HCT116 (cell line): ENCODE measurements at regions not wholly inside any gene's neighbourhood (a gene's known extent, or its start where the extent isn't known, plus 50 kb on each side); places are given as distances from the start of the nearest gene placed in this dataset.

ENCODE experiments used
- ATAC-seq: fragments of 200-7000 bp; cut with Tn5 transposase; 2 replicates; pipeline ENCODE4 v1.9.1; 2020; ENCODE audit warnings: mild to moderate bottlenecking, moderate library complexity
- BruUV-seq: library from RNA; stranded (reverse); fragments of 400-500 nt; replicated peaks from 2 replicates; lab custom pipeline; 2021; lab: Mats Ljungman, UMichigan
- CTCF ChIA-PET: fragments of 300-600 bp; sonication (Branson Sonifier 250); formaldehyde crosslinking; loops from one replicate; lab custom pipeline; 2021; ENCODE audit warnings: antibody characterized with exemption; lab: Charles Lee
- POLR2A ChIA-PET: fragments of 300-600, 350-600 bp; sonication (Branson Sonifier 250); formaldehyde crosslinking; loops from one replicate; lab custom pipeline; 2021; ENCODE audit warnings: antibody characterized with exemption; lab: Charles Lee
- RAD21 ChIA-PET, 2 experiments: fragments of 300-600 bp; sonication (Branson Sonifier 250); formaldehyde crosslinking; loops; one replicate each; lab custom pipeline; 2023; ENCODE audit warnings: low total read pairs in 2 of 2; ENCODE audit not compliant: uncharacterized antibody in 2 of 2, unreplicated experiment in 2 of 2, low non-redundant PET in 1 of 2; lab: Charles Lee
- DNase-seq: peaks from one replicate; pipeline ENCODE4 v3.0.0-alpha.2; 2010; ENCODE audit warnings: low read depth, low spot score
- H2AFZ ChIP-seq: fragments of 200-600 bp; shearing (Covaris generic), sonication (generic); 2 replicates; pipeline ENCODE4 v1.6.1; 2017; ENCODE audit warnings: low read depth, mixed run types, mixed read lengths, antibody characterized with exemption, low read length; ENCODE audit not compliant: poor library complexity, severe bottlenecking
- H3K27ac ChIP-seq: 2 replicates; pipeline ENCODE4 v1.5.1; 2012; ENCODE audit warnings: low read depth, low read length
- H3K27me3 ChIP-seq: fragments of 200-600 bp; sonication (generic); 2 replicates; pipeline ENCODE4 v1.6.1; 2016; ENCODE audit warnings: mixed run types, low read length, mixed read lengths; ENCODE audit not compliant: insufficient read depth
- H3K36me3 ChIP-seq, 2 experiments: fragments of 200-500 bp in 1 of 2; fragments of 200-600 bp in 1 of 2; sonication (Bioruptor generic) in 1 of 2; sonication (generic) in 1 of 2; 2 replicates each; pipeline versions ENCODE4 v1.5.1 to v1.6.1; 2014 to 2016; ENCODE audit warnings: low read length in 2 of 2, inconsistent platforms in 1 of 2, mixed read lengths in 1 of 2, mixed run types in 1 of 2; ENCODE audit not compliant: insufficient read depth in 2 of 2, control insufficient read depth in 1 of 2
- H3K4me1 ChIP-seq, 2 experiments: fragments of 200-600 bp in 1 of 2; sonication (generic) in 1 of 2; 2 replicates each; pipeline versions ENCODE4 v1.5.1 to v1.6.1; 2012 to 2017; ENCODE audit warnings: low read length in 2 of 2, inconsistent platforms in 1 of 2, mild to moderate bottlenecking in 1 of 2, mixed read lengths in 1 of 2, mixed run types in 1 of 2, moderate library complexity in 1 of 2; ENCODE audit not compliant: insufficient read depth in 2 of 2, control insufficient read depth in 1 of 2
- H3K4me2 ChIP-seq: fragments of 200-600 bp; sonication (generic); 2 replicates; pipeline ENCODE4 v1.6.1; 2017; ENCODE audit warnings: mixed run types, low read length, mixed read lengths
- H3K4me3 ChIP-seq, 2 experiments: fragments of 200-600 bp in 1 of 2; sonication (generic) in 1 of 2; replicated peaks in 1 of 2; 2 replicates each; pipeline ENCODE4 v1.5.1; 2011 to 2016; ENCODE audit warnings: low read length in 2 of 2, control low read depth in 1 of 2, low read depth in 1 of 2, mild to moderate bottlenecking in 1 of 2, mixed read lengths in 1 of 2, mixed run types in 1 of 2
- H3K79me2 ChIP-seq: fragments of 200-600 bp; sonication (generic); 2 replicates; pipeline ENCODE4 v1.6.1; 2017; ENCODE audit warnings: mild to moderate bottlenecking, mixed run types, low read length, moderate library complexity, mixed read lengths; ENCODE audit not compliant: insufficient read depth
- H3K9ac ChIP-seq: fragments of 200-600 bp; sonication (generic); 2 replicates; pipeline ENCODE4 v1.6.1; 2016; ENCODE audit warnings: low read length, mixed read lengths
- H3K9me2 ChIP-seq: fragments of 200-600 bp; sonication (generic), shearing (Covaris generic); 2 replicates; pipeline ENCODE4 v1.6.1; 2017; ENCODE audit warnings: mixed run types, mild to moderate bottlenecking, moderate library complexity; ENCODE audit not compliant: insufficient read depth
- H3K9me3 ChIP-seq, 2 experiments: fragments of 200-500 bp in 1 of 2; fragments of 200-600 bp in 1 of 2; sonication (Bioruptor generic) in 1 of 2; sonication (generic) in 1 of 2; 2 replicates each; pipeline ENCODE4 v1.6.1; 2014 to 2017; ENCODE audit warnings: low read length in 2 of 2, mixed read lengths in 2 of 2, inconsistent platforms in 1 of 2, low read depth in 1 of 2, mild to moderate bottlenecking in 1 of 2, mixed run types in 1 of 2, moderate library complexity in 1 of 2; ENCODE audit not compliant: control insufficient read depth in 1 of 2, insufficient read depth in 1 of 2
- H4K20me1 ChIP-seq: fragments of 200-600 bp; sonication (generic), shearing (Covaris generic); 2 replicates; pipeline ENCODE4 v1.6.1; 2017; ENCODE audit warnings: mixed run types, mild to moderate bottlenecking, moderate library complexity; ENCODE audit not compliant: insufficient read depth
- CBX3 ChIP-seq: IDR thresholded peaks from 2 replicates; pipeline ENCODE4 v1.6.1; 2012; ENCODE audit warnings: low read depth
- ELF1 ChIP-seq: IDR thresholded peaks from 2 replicates; pipeline ENCODE4 v1.6.1; 2012; ENCODE audit warnings: low read depth, borderline replicate concordance
- EZH2 ChIP-seq: fragments of 200-600 bp; sonication (generic); IDR thresholded peaks from 2 replicates; pipeline ENCODE4 v1.6.1; 2017; ENCODE audit warnings: antibody characterized with exemption, mixed run types
- FOSL1 ChIP-seq: IDR thresholded peaks from 2 replicates; pipeline ENCODE4 v1.6.1; 2012; ENCODE audit warnings: low read depth
- JUND ChIP-seq: IDR thresholded peaks from 2 replicates; pipeline ENCODE4 v1.6.1; 2012
- POLR2AphosphoS5 ChIP-seq: IDR thresholded peaks from 2 replicates; pipeline ENCODE4 v1.6.1; 2011; ENCODE audit warnings: mild to moderate bottlenecking, low read depth, low read length, moderate library complexity
- RAD21 ChIP-seq: IDR thresholded peaks from 2 replicates; pipeline ENCODE4 v1.6.1; 2012; ENCODE audit warnings: low read depth, mild to moderate bottlenecking
- SIN3A ChIP-seq: IDR thresholded peaks from 2 replicates; pipeline ENCODE4 v1.6.1; 2012; ENCODE audit warnings: low read depth
- YY1 ChIP-seq: IDR thresholded peaks from 2 replicates; pipeline ENCODE4 v1.6.1; 2011; ENCODE audit warnings: low read length, low read depth, moderate library complexity, mild to moderate bottlenecking; ENCODE audit not compliant: insufficient replicate concordance; ENCODE audit errors: extremely low read depth
- ZBTB33 ChIP-seq: IDR thresholded peaks from 2 replicates; pipeline ENCODE4 v1.6.1; 2011; ENCODE audit warnings: mild to moderate bottlenecking, low read length, moderate library complexity; ENCODE audit not compliant: insufficient replicate concordance; ENCODE audit errors: extremely low read depth
- ZFX ChIP-seq: fragments of 450-650 bp; IDR thresholded peaks from 2 replicates; pipeline ENCODE4 v1.6.1; 2017
- ZNF274 ChIP-seq: fragments of 200-500 bp; sonication (Bioruptor generic); IDR thresholded peaks from 2 replicates; pipeline ENCODE4 v1.6.1; 2014; ENCODE audit warnings: mild to moderate bottlenecking, low read depth, low read length, inconsistent platforms
- intact Hi-C: fragments of 100-400 bp; cut with micrococcal nuclease; formaldehyde crosslinking; loops from 2 replicates; pipeline ENCODE4 v1.10.0; 2022
- TF ChIP-seq, protein P1 (sequence below): IDR thresholded peaks from 2 replicates; pipeline ENCODE4 v1.6.1; 2012
- TF ChIP-seq, protein P2 (sequence below): IDR thresholded peaks from 2 replicates; pipeline ENCODE4 v1.6.1; 2012

DNA sequence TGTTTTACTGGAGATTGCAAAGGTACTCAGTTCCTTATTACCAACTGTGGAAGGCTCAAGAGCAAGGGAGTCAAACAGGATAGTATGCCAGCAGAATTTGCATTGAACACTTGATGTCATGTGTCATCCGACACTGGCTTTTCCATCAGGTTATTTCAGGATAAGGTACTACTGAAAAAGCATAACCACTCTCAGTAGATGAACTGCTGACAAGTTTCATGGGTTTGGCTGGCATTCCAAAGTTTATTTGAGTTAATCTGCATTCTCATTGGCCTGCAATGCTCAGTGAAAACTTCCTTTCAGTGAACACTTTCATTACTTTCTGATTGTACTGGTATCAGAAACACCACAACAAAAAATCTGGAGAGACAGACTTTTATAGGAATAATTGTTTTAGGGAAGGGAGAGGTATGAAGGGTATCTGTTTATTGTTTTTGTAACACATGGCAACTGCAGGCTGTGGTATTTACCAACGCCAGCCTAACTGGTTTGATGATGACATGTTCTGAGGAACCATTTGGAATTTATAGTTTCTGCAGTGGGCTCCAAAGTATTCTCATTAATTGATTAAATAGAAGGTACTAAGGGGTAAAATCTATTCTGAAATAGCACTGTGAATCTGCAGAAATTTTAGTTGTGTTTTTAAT, 345.7 kb upstream of the NR3C2 start:
- no peak for TF ChIP-seq EZH2
- CTCF ChIA-PET: no interaction called here
- no peak for ATAC-seq

DNA sequence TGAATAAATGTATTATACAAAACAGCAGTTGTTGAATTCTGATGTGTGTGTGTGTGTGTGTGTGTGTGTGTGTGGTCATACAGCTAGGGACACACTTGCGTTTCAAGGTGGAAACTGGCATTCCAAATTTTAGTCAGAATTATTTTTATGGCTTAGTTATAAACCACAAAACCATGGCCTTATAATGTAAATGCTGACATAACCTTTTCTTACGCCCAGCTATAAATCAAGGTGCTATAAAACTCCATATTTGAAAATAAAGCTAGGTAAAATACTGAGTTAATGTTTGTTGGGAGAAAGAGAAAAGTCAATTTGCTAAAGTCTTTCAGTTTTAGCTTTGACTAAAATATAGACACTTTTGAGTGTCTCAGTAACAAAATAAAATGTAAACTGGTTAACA, 345.1 kb upstream of the NR3C2 start:
- POLR2A ChIA-PET: no interaction called here
- Histone ChIP-seq H3K9me3 (no peaks in the 10 kb centered on the region), H3K4me3 (no peak overlapping the region), H3K36me3 (no peaks in the 10 kb centered on the region), H3K4me2 (no peak overlapping the region), H3K4me1 (peaks cover 2% of the 10 kb centered on the region in 2 experiments; a peak in 1 of 4 replicates), H2AFZ (no peak overlapping the region), H3K9me2 (no peaks in the 10 kb centered on the region), H3K9ac (no peak overlapping the region), H3K27me3 (no peaks in the 10 kb centered on the region), H4K20me1 (no peaks in the 10 kb centered on the region), H3K79me2 (no peaks in the 10 kb centered on the region), H3K27ac (no peak overlapping the region)
- TF ChIP-seq POLR2AphosphoS5 (no peak), ELF1 (no peak), ZFX (no peak), ZBTB33 (no peak), CBX3 (no peak), JUND (no peak), RAD21 (no peak), FOSL1 (no peak), SIN3A (no peak), EZH2 (no peak), YY1 (no peak), ZNF274 (no peak)
- TF ChIP-seq, protein P1, sequence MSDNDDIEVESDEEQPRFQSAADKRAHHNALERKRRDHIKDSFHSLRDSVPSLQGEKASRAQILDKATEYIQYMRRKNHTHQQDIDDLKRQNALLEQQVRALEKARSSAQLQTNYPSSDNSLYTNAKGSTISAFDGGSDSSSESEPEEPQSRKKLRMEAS: no peak
- TF ChIP-seq, protein P2, sequence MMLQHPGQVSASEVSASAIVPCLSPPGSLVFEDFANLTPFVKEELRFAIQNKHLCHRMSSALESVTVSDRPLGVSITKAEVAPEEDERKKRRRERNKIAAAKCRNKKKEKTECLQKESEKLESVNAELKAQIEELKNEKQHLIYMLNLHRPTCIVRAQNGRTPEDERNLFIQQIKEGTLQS: no peak
- DNase-seq (no peak), ATAC-seq (no peak)
- no TSS peak for BruUV-seq
- intact Hi-C loops: no loop called here
- CTCF ChIA-PET: no interaction called here
- RAD21 ChIA-PET: no interaction called here

More for the DNA sequence above, 345.7 kb upstream of the NR3C2 start:
- no peaks in the 10 kb centered on the region for H3K36me3 ChIP-seq
- H3K27me3 ChIP-seq: no peaks in the 10 kb centered on the region
- H3K4me1 ChIP-seq: 0 out of 4 replicates have a peak, but pooled peaks cover 0 to 2% of the 10 kb centered on the region in 2 experiments
- H3K4me3 ChIP-seq: no peak overlapping the region
- H2AFZ ChIP-seq: no peak overlapping the region
- POLR2A ChIA-PET: no interaction called here
- RAD21 ChIA-PET: no interaction called here
- no peak overlapping the region for H3K27ac ChIP-seq
- H3K4me2 ChIP-seq: no peak overlapping the region
- no peak overlapping the region for H3K9ac ChIP-seq
- BruUV-seq: no TSS peak
- intact Hi-C loops: no loop called here
- no peak for DNase-seq
- H3K9me2 ChIP-seq: no peaks in the 10 kb centered on the region
- no peaks in the 10 kb centered on the region for H3K79me2 ChIP-seq
- no peaks in the 10 kb centered on the region for H3K9me3 ChIP-seq
- no peaks in the 10 kb centered on the region for H4K20me1 ChIP-seq
